GM23338 (cell line): ENCODE measurements at regions not wholly inside any gene's neighbourhood (a gene's known extent, or its start where the extent isn't known, plus 50 kb on each side); places are given as distances from the start of the nearest gene placed in this dataset.

Experiments used
- ATAC-seq: fragments of 200-7000 bp; cut with Tn5 transposase; 3 replicates; pipeline ENCODE4 v1.9.1; 2020
- DNase-seq: peaks from one replicate; pipeline ENCODE4 v3.0.0-alpha.2; 2015; ENCODE audit warnings: low spot score
- H2AFZ ChIP-seq: fragments of 200-600 bp; sonication (generic); 2 replicates; pipeline ENCODE4 v1.8.0; 2016; ENCODE audit warnings: antibody characterized with exemption, mild to moderate bottlenecking, moderate library complexity
- H3F3A ChIP-seq: fragments of 200-600 bp; sonication (generic); replicated peaks from 2 replicates; pipeline ENCODE4 v1.8.0; 2017; ENCODE audit warnings: antibody characterized with exemption, mixed run types, low read depth
- H3K27ac ChIP-seq: fragments of 200-600 bp; sonication (generic); 2 replicates; pipeline ENCODE4 v1.6.1; 2016; ENCODE audit warnings: low read depth
- H3K27me3 ChIP-seq: fragments of 200-600 bp; sonication (generic); 2 replicates; pipeline ENCODE4 v1.8.0; 2016; ENCODE audit warnings: mild to moderate bottlenecking, mixed run types, moderate library complexity; ENCODE audit not compliant: insufficient read depth
- H3K36me3 ChIP-seq: fragments of 200-600 bp; sonication (generic); 2 replicates; pipeline ENCODE4 v1.8.0; 2016; ENCODE audit warnings: mild to moderate bottlenecking; ENCODE audit not compliant: insufficient read depth
- H3K4me1 ChIP-seq: fragments of 200-600 bp; sonication (generic); 2 replicates; pipeline ENCODE4 v1.8.0; 2016; ENCODE audit warnings: mild to moderate bottlenecking, moderate library complexity; ENCODE audit not compliant: insufficient read depth
- H3K4me2 ChIP-seq: fragments of 200-600 bp; sonication (generic); 2 replicates; pipeline ENCODE4 v1.7.1; 2017; ENCODE audit warnings: mixed run types
- H3K4me3 ChIP-seq: fragments of 200-600 bp; sonication (generic); 2 replicates; pipeline ENCODE4 v1.6.1; 2016; ENCODE audit warnings: mixed run types
- H3K79me2 ChIP-seq: fragments of 200-600 bp; sonication (generic); replicated peaks from 2 replicates; pipeline ENCODE4 v1.8.0; 2017; ENCODE audit warnings: mild to moderate bottlenecking; ENCODE audit not compliant: insufficient read depth
- H3K9me2 ChIP-seq: fragments of 200-600 bp; sonication (generic); 2 replicates; pipeline ENCODE4 v1.8.0; 2017; ENCODE audit not compliant: insufficient read depth
- H4K20me1 ChIP-seq: fragments of 200-600 bp; sonication (generic); replicated peaks from 2 replicates; pipeline ENCODE4 v1.8.0; 2017; ENCODE audit warnings: mild to moderate bottlenecking; ENCODE audit not compliant: insufficient read depth
- H3K27ac Mint-ChIP-seq: 2 replicates; pipeline ENCODE4 v1.8.0; 2020; ENCODE audit warnings: inconsistent platforms, mild to moderate bottlenecking, moderate library complexity, mixed read lengths
- H3K27me3 Mint-ChIP-seq: 3 replicates; pipeline ENCODE4 v1.8.0; 2022; ENCODE audit warnings: low read depth, mild to moderate bottlenecking, moderate library complexity, mixed read lengths, inconsistent platforms; ENCODE audit not compliant: insufficient read depth, poor library complexity
- H3K36me3 Mint-ChIP-seq: 3 replicates; pipeline ENCODE4 v1.8.0; 2021; ENCODE audit warnings: low read depth, mild to moderate bottlenecking, inconsistent platforms, moderate library complexity, mixed read lengths
- H3K4me1 Mint-ChIP-seq: 3 replicates; pipeline ENCODE4 v1.8.0; 2020; ENCODE audit warnings: mild to moderate bottlenecking, inconsistent platforms, mixed read lengths
- H3K4me3 Mint-ChIP-seq: 3 replicates; pipeline ENCODE4 v1.8.0; 2021; ENCODE audit warnings: moderate library complexity, mild to moderate bottlenecking, inconsistent platforms, mixed read lengths
- H3K9me3 Mint-ChIP-seq: 3 replicates; pipeline ENCODE4 v1.8.0; 2020; ENCODE audit warnings: moderate library complexity, mild to moderate bottlenecking, inconsistent platforms, mixed read lengths
- CREB1 ChIP-seq: fragments of 250-450 bp; sonication (Bioruptor Pico); IDR thresholded peaks from 2 replicates; pipeline ENCODE4 v1.5.0; 2020; ENCODE audit warnings: low read depth, mild to moderate bottlenecking, moderate library complexity
- CTCF ChIP-seq, 2 experiments: fragments of 200-600 bp in 1 of 2; sonication (generic) in 1 of 2; conservative IDR thresholded peaks; 2 replicates each; pipeline versions ENCODE4 v1.5.1 to v1.6.1; 2016 to 2017; ENCODE audit warnings: antibody characterized with exemption in 2 of 2, low read depth in 2 of 2, mild to moderate bottlenecking in 2 of 2, moderate library complexity in 1 of 2
- ETS1 ChIP-seq: IDR thresholded peaks from 2 replicates; pipeline ENCODE4 v1.6.1; 2016; ENCODE audit warnings: antibody characterized with exemption
- EZH2 ChIP-seq: fragments of 200-600 bp; sonication (generic); IDR thresholded peaks from one replicate; pipeline ENCODE4 v1.8.0; 2017; ENCODE audit warnings: antibody characterized with exemption, mild to moderate bottlenecking, low read depth; ENCODE audit not compliant: unreplicated experiment
- EZH2phosphoT487 ChIP-seq: fragments of 200-600 bp; sonication (generic); IDR thresholded peaks from one replicate; pipeline ENCODE4 v1.8.1; 2018; ENCODE audit warnings: antibody characterized with exemption; ENCODE audit not compliant: unreplicated experiment
- JUNB ChIP-seq: IDR thresholded peaks from one replicate; pipeline ENCODE4 v1.6.1; 2016; ENCODE audit warnings: antibody characterized with exemption; ENCODE audit not compliant: unreplicated experiment
- NANOG ChIP-seq: IDR thresholded peaks from 2 replicates; pipeline ENCODE4 v1.6.1; 2016; ENCODE audit warnings: antibody characterized with exemption, borderline replicate concordance
- POLR2AphosphoS5 ChIP-seq: IDR thresholded peaks from 2 replicates; pipeline ENCODE4 v1.6.1; 2016; ENCODE audit warnings: antibody characterized with exemption, low read depth
- REST ChIP-seq: IDR thresholded peaks from one replicate; pipeline ENCODE4 v1.6.1; 2018; ENCODE audit warnings: antibody characterized with exemption; ENCODE audit not compliant: unreplicated experiment
- STAT1 ChIP-seq: IDR thresholded peaks from one replicate; pipeline ENCODE4 v1.6.1; 2016; ENCODE audit warnings: antibody characterized with exemption; ENCODE audit not compliant: unreplicated experiment
- ZNF114 ChIP-seq: fragments of 250-450 bp; sonication (Bioruptor Pico); IDR thresholded peaks from 2 replicates; pipeline ENCODE4 v1.5.0; 2020; ENCODE audit warnings: mild to moderate bottlenecking, moderate library complexity
- ZNF331 ChIP-seq: fragments of 250-450 bp; sonication (Bioruptor Pico); IDR thresholded peaks from 2 replicates; pipeline ENCODE4 v1.5.0; 2020; ENCODE audit warnings: low read depth, mild to moderate bottlenecking, moderate library complexity
- ZNF462 ChIP-seq: fragments of 250-450 bp; sonication (Bioruptor Pico); IDR thresholded peaks from 2 replicates; pipeline ENCODE4 v1.5.0; 2020; ENCODE audit warnings: mild to moderate bottlenecking, moderate library complexity

- TF ChIP-seq NANOG (no peak), EZH2phosphoT487 (no peak), ZNF114 (CRISPR knock-in tag) (no peak), ZNF331 (no peak), POLR2AphosphoS5 (no peak), ETS1 (no peak), REST (no peak), JUNB (no peak)
Measured at GRCh38 chr20:51910321-51911050, 108.2 kb upstream of the SALL4 start (continued).

GRCh38 chr20:51906679-51907078 lies 104.4 kb upstream of the SALL4 start:
- H3K27ac Mint-ChIP-seq = no peak overlapping the region
- no peaks in the 10 kb centered on the region for H3K9me3 Mint-ChIP-seq
- no peak for ATAC-seq
- Histone ChIP-seq H2AFZ (no peak overlapping the region), H3K4me3 (no peak overlapping the region), H3K27me3 (no peaks in the 10 kb centered on the region), H3K9me2 (no peaks in the 10 kb centered on the region), H3K36me3 (no peaks in the 10 kb centered on the region), H3K79me2 (no peaks in the 10 kb centered on the region), H3K4me1 (peaks cover 25% of the 10 kb centered on the region), H3F3A (0 out of 2 replicates have a peak, but pooled peaks cover 2% of the 10 kb centered on the region), H3K4me2 (no peak overlapping the region), H3K27ac (no peak overlapping the region; the same call in 1 of the 2 replicates), H4K20me1 (no peaks in the 10 kb centered on the region)
- H3K36me3 Mint-ChIP-seq = no peaks in the 10 kb centered on the region
- H3K4me1 Mint-ChIP-seq = peaks cover 25% of the 10 kb centered on the region
- peaks cover 12% of the 10 kb centered on the region for H3K27me3 Mint-ChIP-seq
- DNase-seq = no peak
- H3K4me3 Mint-ChIP-seq = no peak overlapping the region
- no peak for TF ChIP-seq CREB1 (CRISPR knock-in tag)
- TF ChIP-seq CTCF (conservative IDR thresholded peaks at IDR 0.05; ENCODE audit: low read depth in 2 of 2) = no peak
- no peak for TF ChIP-seq EZH2phosphoT487
- TF ChIP-seq POLR2AphosphoS5 = no peak
- no peak for TF ChIP-seq EZH2
- TF ChIP-seq ZNF331 = no peak
- no peak for TF ChIP-seq ZNF462
- TF ChIP-seq JUNB = no peak
- TF ChIP-seq STAT1 = no peak
